ENCODE measurements at regions not wholly inside any gene's neighbourhood (a gene's known extent, or its start where the extent isn't known, plus 50 kb on each side); places are given as distances from the start of the nearest gene placed in this dataset.

GRCh38 chr20:52832151-52832774 lies 139.9 kb upstream of the TSHZ2 start:
- no peak for TF ChIP-seq CTCF (IDR thresholded peaks at IDR 0.05; ENCODE audit: low read length)
- no peak for TF ChIP-seq EZH2 (optimal IDR thresholded peaks at IDR 0.05; ENCODE audit: low read depth, low read length)
- no peak for TF ChIP-seq EZH2phosphoT487 (IDR thresholded peaks at IDR 0.05; ENCODE audit: low read length)

Data from MM.1S (cell line).